Stimulated activated CD4-positive, alpha-beta T cell treated with anti-CD3 and anti-CD28 coated beads, Interleukin-4, amount 100 ng/mL, for 24 hours (primary cell): ENCODE measurements at regions not wholly inside any gene's neighbourhood (a gene's known extent, or its start where the extent isn't known, plus 50 kb on each side); places are given as distances from the start of the nearest gene placed in this dataset.
A peak's percentile ranks its signal among the peaks of the same experiment; 100 is the strongest.

ENCODE experiments used
- DNase-seq: peaks from one replicate; pipeline ENCODE4 v3.0.0-alpha.2; 2020

- DNase-seq, result no peak
Measured at GRCh38 chr7:28231176-28231575, 50.6 kb upstream of the JAZF1 start.

- no peak for DNase-seq
Measured at GRCh38 chr7:28236560-28236959, 56.0 kb upstream of the JAZF1 start.

- DNase-seq, result no peak
Measured at GRCh38 chr7:28237363-28237762, 56.8 kb upstream of the JAZF1 start.

- no peak for DNase-seq
Measured at GRCh38 chr7:28239823-28240204, 59.2 kb upstream of the JAZF1 start.

- no peak for DNase-seq
Measured at GRCh38 chr7:28240481-28240880, 59.9 kb upstream of the JAZF1 start.

GRCh38 chr7:28243861-28244260 is 63.3 kb upstream of the JAZF1 start:
- no peak for DNase-seq

- DNase-seq, result no peak
Measured at GRCh38 chr7:28245123-28245878, 64.7 kb upstream of the JAZF1 start.

GRCh38 chr7:28246921-28247461 is 66.4 kb upstream of the JAZF1 start:
- DNase-seq, result no peak

GRCh38 chr7:28258240-28258639 is 77.6 kb upstream of the JAZF1 start:
- DNase-seq, result no peak

- DNase-seq, result no peak
Measured at GRCh38 chr7:28260969-28261368, 80.4 kb upstream of the JAZF1 start.

- no peak for DNase-seq
Measured at GRCh38 chr7:28263622-28264271, 83.2 kb upstream of the JAZF1 start.

- DNase-seq, result no peak
Measured at GRCh38 chr7:28266402-28266801, 85.8 kb upstream of the JAZF1 start.

- no peak for DNase-seq
Measured at GRCh38 chr7:28267012-28267411, 86.4 kb upstream of the JAZF1 start.

GRCh38 chr7:28269700-28270361 is 89.2 kb upstream of the JAZF1 start:
- DNase-seq, result no peak

- DNase-seq, result no peak
Measured at GRCh38 chr7:28270536-28270935, 89.9 kb upstream of the JAZF1 start.

- DNase-seq, result peak; percentile 42
Measured at GRCh38 chr7:28272461-28272877, 91.9 kb upstream of the JAZF1 start.

GRCh38 chr7:28276298-28276697 is 95.7 kb upstream of the JAZF1 start:
- DNase-seq, result no peak

- no peak for DNase-seq
Measured at GRCh38 chr7:28277364-28277763, 96.8 kb upstream of the JAZF1 start.

- DNase-seq, result no peak
Measured at GRCh38 chr7:28277958-28278357, 97.4 kb upstream of the JAZF1 start.

- DNase-seq, result no peak
Measured at GRCh38 chr7:28280516-28280915, 99.9 kb upstream of the JAZF1 start.

- no peak for DNase-seq
Measured at GRCh38 chr7:28290496-28290895, 109.9 kb upstream of the JAZF1 start.

- no peak for DNase-seq
Measured at GRCh38 chr7:28291559-28291958, 111.0 kb upstream of the JAZF1 start.

GRCh38 chr7:28292834-28293526 is 112.4 kb upstream of the JAZF1 start:
- peak; percentile 22 for DNase-seq
